LNCAP (cell line): ENCODE measurements at regions not wholly inside any gene's neighbourhood (a gene's known extent, or its start where the extent isn't known, plus 50 kb on each side); places are given as distances from the start of the nearest gene placed in this dataset.

ENCODE experiments used
- CTCF ChIP-seq: fragments of 450-650 bp; IDR thresholded peaks from 2 replicates; pipeline ENCODE4 v1.5.1; 2017; ENCODE audit warnings: mild to moderate bottlenecking

DNA sequence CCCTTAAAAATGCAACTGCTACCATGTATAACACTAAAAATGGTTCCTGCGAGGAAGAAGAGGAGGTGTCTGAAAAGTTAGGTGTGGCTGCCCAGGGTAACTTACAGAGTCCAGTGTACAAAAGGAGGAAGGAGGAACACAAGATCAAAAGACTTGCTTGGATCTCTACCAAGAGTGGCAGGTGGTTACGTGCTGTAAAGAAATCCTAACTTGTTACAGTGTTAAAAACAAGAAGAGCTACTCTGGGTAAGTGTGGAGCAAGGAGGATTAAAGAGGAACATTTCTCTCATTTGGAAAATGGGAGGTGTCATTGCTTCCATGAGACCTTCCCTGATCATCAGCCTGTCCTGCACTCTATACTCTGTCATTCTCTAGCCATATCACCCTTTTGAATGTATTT lies 242.0 kb downstream of the PTTG2 start:
- no peak for TF ChIP-seq CTCF

GRCh38 chr4:38203609-38204008 lies 243.4 kb downstream of the PTTG2 start:
- no peak for TF ChIP-seq CTCF

- TF ChIP-seq CTCF = no peak
Measured at GRCh38 chr4:38204339-38205035, 244.3 kb downstream of the PTTG2 start.

GRCh38 chr4:38205261-38205660 lies 245.1 kb downstream of the PTTG2 start:
- no peak for TF ChIP-seq CTCF

DNA sequence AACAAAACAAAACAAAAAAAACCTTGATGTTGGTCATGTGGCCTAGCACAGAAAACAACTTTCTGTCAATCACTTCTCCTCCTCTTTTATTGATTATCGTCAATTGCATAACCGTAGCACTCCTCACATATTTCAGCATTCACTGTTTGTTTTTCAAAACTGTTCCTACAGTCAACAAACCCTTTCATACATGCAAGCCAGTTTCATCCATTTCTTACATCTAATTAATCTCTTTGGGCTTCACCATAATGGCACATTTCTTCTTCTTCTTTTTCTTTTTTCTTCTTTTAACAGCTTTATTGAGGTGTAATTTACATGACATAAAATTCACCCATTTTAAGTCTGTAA lies 246.9 kb downstream of the PTTG2 start:
- TF ChIP-seq CTCF = no peak

- TF ChIP-seq CTCF = no peak
Measured at GRCh38 chr4:38209654-38210053, 249.5 kb downstream of the PTTG2 start.

DNA sequence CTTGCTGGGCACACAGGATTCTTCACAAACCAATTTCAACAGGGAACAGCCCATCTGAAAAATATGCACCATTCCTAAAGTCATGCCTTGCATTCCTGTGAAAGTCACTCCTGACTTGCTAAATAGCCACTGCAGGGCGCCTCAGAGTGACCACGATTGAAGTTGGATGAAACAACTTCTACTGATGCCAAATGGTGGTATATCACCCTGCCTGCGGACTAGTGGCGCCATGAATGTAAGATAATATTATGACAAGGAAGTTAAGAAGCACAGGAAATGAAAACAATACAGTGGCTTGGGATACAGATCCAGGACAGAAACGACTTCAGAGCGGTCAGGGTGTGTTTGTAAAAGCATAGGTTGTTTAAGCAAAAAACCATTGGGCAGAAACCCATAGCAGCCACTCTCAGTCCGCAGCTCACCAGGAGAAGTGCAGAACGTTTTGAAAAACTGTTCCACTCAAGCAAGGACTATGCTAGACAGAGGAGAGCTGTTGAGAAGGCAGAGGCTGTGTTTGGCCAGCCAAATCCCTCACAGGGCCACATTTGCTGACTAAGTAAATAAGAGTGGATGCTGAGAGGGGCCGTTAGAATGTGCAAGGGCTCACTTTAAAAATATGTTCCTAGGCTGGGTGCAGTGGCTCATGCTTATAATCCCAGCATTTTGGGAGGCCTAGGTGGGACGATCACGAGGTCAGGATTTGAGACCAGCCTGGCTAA lies 250.4 kb downstream of the PTTG2 start:
- TF ChIP-seq CTCF = no peak
